GM12891 (cell line): ENCODE measurements at regions not wholly inside any gene's neighbourhood (a gene's known extent, or its start where the extent isn't known, plus 50 kb on each side); places are given as distances from the start of the nearest gene placed in this dataset.

Experiments
- POLR2A ChIP-seq: IDR thresholded peaks from 2 replicates; pipeline ENCODE4 v1.6.1; 2011; ENCODE audit warnings: low read depth, low read length, control low read depth
- POLR2AphosphoS5 ChIP-seq: IDR thresholded peaks from 2 replicates; pipeline ENCODE4 v1.6.1; 2011; ENCODE audit warnings: low read depth, low read length, control low read depth

DNA sequence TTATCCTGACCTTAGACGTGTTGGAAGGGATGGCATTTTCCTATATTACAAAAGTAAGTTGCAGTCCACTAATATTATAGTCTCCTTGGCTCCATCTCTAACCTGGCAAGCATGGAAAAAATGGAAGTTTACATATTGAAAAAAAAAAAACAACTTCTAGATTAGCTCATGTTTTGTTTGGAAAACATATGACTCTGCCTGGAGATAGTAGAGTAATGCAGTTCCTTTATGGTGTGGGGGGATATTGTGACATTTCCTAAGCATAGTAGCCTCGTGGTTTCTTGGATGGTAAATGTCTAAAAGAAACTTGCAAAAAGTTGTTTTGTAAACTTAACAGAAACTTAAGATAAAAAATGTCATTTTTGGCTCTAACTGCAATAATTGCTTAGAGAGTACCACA is 244.4 kb upstream of the FBXL7 start:
- no peak for TF ChIP-seq POLR2AphosphoS5
- TF ChIP-seq POLR2A: no peak
